ENCODE measurements at regions not wholly inside any gene's neighbourhood (a gene's known extent, or its start where the extent isn't known, plus 50 kb on each side); places are given as distances from the start of the nearest gene placed in this dataset.

- Histone ChIP-seq H3K27me3 (ENCODE audit: insufficient read depth) (no peaks in the 10 kb centered on the region; the same call in 1 of the 2 replicates), H3K79me2 (ENCODE audit: insufficient read depth) (no peaks in the 10 kb centered on the region), H3K36me3 (replicated peaks in 1 of 2; ENCODE audit: control insufficient read depth in 1 of 2, insufficient read depth in 2 of 2, low read length in 1 of 2) (no peaks in the 10 kb centered on the region), H3K4me1 (ENCODE audit: control insufficient read depth in 1 of 2, insufficient read depth in 2 of 2, low read depth in 1 of 2, low read length in 1 of 2) (peaks cover 0 to 12% of the 10 kb centered on the region in 2 experiments; a peak in 1 of 4 replicates), H3F3A (replicated peaks; ENCODE audit: insufficient read depth) (no peaks in the 10 kb centered on the region), H3K9ac (no peak overlapping the region), H3K9me2 (no peaks in the 10 kb centered on the region), H3K4me2 (no peak overlapping the region), H4K20me1 (ENCODE audit: insufficient read depth) (no peaks in the 10 kb centered on the region), H2AFZ (ENCODE audit: low read depth) (no peak overlapping the region), H3K4me3 (ENCODE audit: low read depth in 2 of 2, low read length in 1 of 2) (no peak overlapping the region), H3K9me3 (no peaks in the 10 kb centered on the region), H3K27ac (ENCODE audit: low read depth in 2 of 2, low read length in 1 of 2) (no peak overlapping the region)
- 65% methylated on average over 2 of the region's 3 CpGs for WGBS (ENCODE audit: low lambda C conversion rate)
- ChIA-PET POLR2A (no interaction called here), CTCF (no interaction called here)
- DNase-seq = no peak
- TF ChIP-seq MEF2A (IDR thresholded peaks at IDR 0.05; ENCODE audit: borderline replicate concordance, low read depth) (no peak), FOSL2 (IDR thresholded peaks at IDR 0.05; ENCODE audit: borderline replicate concordance, low read depth) (no peak), FOXJ3 (CRISPR knock-in tag; IDR thresholded peaks at IDR 0.05) (no peak), YY1 (IDR thresholded peaks at IDR 0.05; ENCODE audit: low read depth) (no peak), MAX (IDR thresholded peaks at IDR 0.05; ENCODE audit: low read depth) (no peak), TEAD4 (IDR thresholded peaks at IDR 0.05; ENCODE audit: borderline replicate concordance, insufficient read depth) (no peak), JUND (IDR thresholded peaks at IDR 0.05) (no peak), MXI1 (IDR thresholded peaks at IDR 0.05; ENCODE audit: low read depth, low read length) (no peak), SMC3 (IDR thresholded peaks at IDR 0.05; ENCODE audit: low read depth, low read length) (no peak), ELF1 (IDR thresholded peaks at IDR 0.05) (no peak)
Measured at GRCh38 chr3:72276806-72277205, 491.9 kb upstream of the PROK2 start.

GRCh38 chr3:72275331-72275751 lies 490.4 kb upstream of the PROK2 start:
- CTCF ChIA-PET = interaction anchor here (0.6 to 1.8 kb wide), 2 partner anchors 13 to 335 kb away, joined by 3 to 4 read pairs; no protein-coding TSS in a partner anchor
- no peak overlapping the region for H3K27ac ChIP-seq (ENCODE audit: low read depth in 2 of 2, low read length in 1 of 2)
- WGBS (ENCODE audit: low lambda C conversion rate) = 78% methylated on average over 7 of the region's 7 CpGs

More at GRCh38 chr3:72275331-72275751, 490.4 kb upstream of the PROK2 start:
- no peak for DNase-seq
- Histone ChIP-seq H2AFZ (ENCODE audit: low read depth) (no peak overlapping the region), H3K4me1 (ENCODE audit: control insufficient read depth in 1 of 2, insufficient read depth in 2 of 2, low read depth in 1 of 2, low read length in 1 of 2) (peaks cover 0 to 12% of the 10 kb centered on the region in 2 experiments; a peak in 1 of 4 replicates), H3K9me2 (no peaks in the 10 kb centered on the region), H3K36me3 (replicated peaks in 1 of 2; ENCODE audit: control insufficient read depth in 1 of 2, insufficient read depth in 2 of 2, low read length in 1 of 2) (no peaks in the 10 kb centered on the region), H3F3A (replicated peaks; ENCODE audit: insufficient read depth) (no peaks in the 10 kb centered on the region), H3K79me2 (ENCODE audit: insufficient read depth) (no peaks in the 10 kb centered on the region), H3K27me3 (ENCODE audit: insufficient read depth) (no peaks in the 10 kb centered on the region; the same call in 1 of the 2 replicates), H3K9me3 (no peaks in the 10 kb centered on the region), H4K20me1 (ENCODE audit: insufficient read depth) (no peaks in the 10 kb centered on the region), H3K9ac (no peak overlapping the region), H3K4me3 (ENCODE audit: low read depth in 2 of 2, low read length in 1 of 2) (no peak overlapping the region), H3K4me2 (no peak overlapping the region)
- TF ChIP-seq USF1 (IDR thresholded peaks at IDR 0.05; ENCODE audit: borderline replicate concordance, low read depth) = no peak
- POLR2A ChIA-PET = no interaction called here
